CD14-positive monocyte (primary cell): ENCODE measurements at regions not wholly inside any gene's neighbourhood (a gene's known extent, or its start where the extent isn't known, plus 50 kb on each side); places are given as distances from the start of the nearest gene placed in this dataset.
A peak's percentile ranks its signal among the peaks of the same experiment; 100 is the strongest.
"Not testable (repeated sequence)": the region's sequence is repeated elsewhere in the genome, so short reads cannot be mapped to it uniquely, and the experiment has no call there.

Experiments
- DNase-seq, 3 donors: peaks; one replicate each; pipeline ENCODE4 v3.0.0-alpha.2; 2011 to 2022
- H2AFZ ChIP-seq: 2 replicates; pipeline ENCODE4 v1.6.0; 2012; ENCODE audit warnings: mild to moderate bottlenecking, low read depth, low read length, inconsistent platforms; ENCODE audit not compliant: insufficient read depth, poor library complexity, severe bottlenecking
- H3K27ac ChIP-seq, 2 donors: 1 replicate in 1 of 2; 2 replicates in 1 of 2; pipeline ENCODE4 v1.5.1; 2012 to 2013; ENCODE audit warnings: low read length in 2 of 2, control low read depth in 1 of 2, inconsistent platforms in 1 of 2, low read depth in 1 of 2, mild to moderate bottlenecking in 1 of 2
- H3K27me3 ChIP-seq, 2 donors: one replicate each; pipeline versions ENCODE4 v1.6.0 to v1.6.1; 2011 to 2013; ENCODE audit warnings: low read length in 2 of 2; ENCODE audit not compliant: control insufficient read depth in 2 of 2, insufficient read depth in 2 of 2
- H3K36me3 ChIP-seq, 2 donors: replicated peaks in 1 of 2; 1 replicate in 1 of 2; 2 replicates in 1 of 2; pipeline versions ENCODE4 v1.5.1 to v1.6.1; 2012 to 2013; ENCODE audit warnings: low read length in 2 of 2, control low read depth in 1 of 2, inconsistent platforms in 1 of 2, mild to moderate bottlenecking in 1 of 2; ENCODE audit not compliant: insufficient read depth in 2 of 2, control insufficient read depth in 1 of 2
- H3K4me1 ChIP-seq, 2 donors: 1 replicate in 1 of 2; 2 replicates in 1 of 2; pipeline versions ENCODE4 v1.5.1 to v1.6.1; 2012 to 2013; ENCODE audit warnings: low read length in 2 of 2, control low read depth in 1 of 2, inconsistent platforms in 1 of 2, mild to moderate bottlenecking in 1 of 2, moderate library complexity in 1 of 2; ENCODE audit not compliant: insufficient read depth in 2 of 2, control insufficient read depth in 1 of 2
- H3K4me2 ChIP-seq: replicated peaks from 2 replicates; pipeline ENCODE3; 2012; ENCODE audit warnings: low read length, moderate library complexity, mild to moderate bottlenecking; ENCODE audit not compliant: poor library complexity, severe bottlenecking; ENCODE audit errors: extremely low read depth
- H3K4me3 ChIP-seq, 3 experiments: fragments of 200-600 bp in 1 of 3; sonication (generic) in 1 of 3; replicated peaks in 1 of 3; 1 replicate in 2 of 3; 2 replicates in 1 of 3; pipeline ENCODE4 v1.5.1; 2011 to 2013; ENCODE audit warnings: low read length in 3 of 3, mild to moderate bottlenecking in 3 of 3, control low read depth in 2 of 3, low read depth in 2 of 3, inconsistent platforms in 1 of 3, moderate library complexity in 1 of 3
- H3K79me2 ChIP-seq: 2 replicates; pipeline ENCODE4 v1.6.0; 2012; ENCODE audit warnings: mild to moderate bottlenecking, control low read depth, inconsistent platforms, low read length, moderate library complexity; ENCODE audit not compliant: insufficient read depth
- H3K9ac ChIP-seq: 2 replicates; pipeline ENCODE4 v1.6.0; 2017; ENCODE audit warnings: low read length, mild to moderate bottlenecking; ENCODE audit not compliant: insufficient read depth, poor library complexity, severe bottlenecking
- H3K9me3 ChIP-seq, 2 donors: replicated peaks in 1 of 2; 1 replicate in 1 of 2; 2 replicates in 1 of 2; pipeline versions ENCODE4 v1.5.1 to v1.6.1; 2012 to 2013; ENCODE audit warnings: low read length in 2 of 2, control low read depth in 1 of 2; ENCODE audit not compliant: control insufficient read depth in 1 of 2, insufficient read depth in 1 of 2
- H4K20me1 ChIP-seq: 2 replicates; pipeline ENCODE4 v1.6.0; 2012; ENCODE audit warnings: mild to moderate bottlenecking, low read length, control low read depth, moderate library complexity; ENCODE audit not compliant: insufficient read depth
- H3K27ac Mint-ChIP-seq, 7 donors: one replicate each; pipeline ENCODE4 v1.8.0; 2020; ENCODE audit warnings: mild to moderate bottlenecking in 7 of 7, mixed read lengths in 7 of 7, moderate library complexity in 6 of 7, inconsistent platforms in 2 of 7
- H3K27me3 Mint-ChIP-seq, 3 donors: one replicate each; pipeline ENCODE4 v1.8.0; 2021 to 2022; ENCODE audit warnings: low read depth in 3 of 3, mild to moderate bottlenecking in 3 of 3, mixed read lengths in 3 of 3, moderate library complexity in 3 of 3, inconsistent platforms in 1 of 3
- H3K36me3 Mint-ChIP-seq, 2 donors: one replicate each; pipeline ENCODE4 v1.8.0; 2020; ENCODE audit warnings: mixed read lengths in 2 of 2, inconsistent platforms in 1 of 2, mild to moderate bottlenecking in 1 of 2
- H3K4me1 Mint-ChIP-seq: one replicate; pipeline ENCODE4 v1.8.0; 2020; ENCODE audit warnings: mild to moderate bottlenecking, mixed read lengths
- H3K4me3 Mint-ChIP-seq, 2 donors: one replicate each; pipeline ENCODE4 v1.8.0; 2020; ENCODE audit warnings: mild to moderate bottlenecking in 2 of 2, mixed read lengths in 2 of 2, moderate library complexity in 1 of 2
- H3K9me3 Mint-ChIP-seq, 7 donors: one replicate each; pipeline ENCODE4 v1.8.0; 2020 to 2022; ENCODE audit warnings: mixed read lengths in 7 of 7, mild to moderate bottlenecking in 6 of 7, moderate library complexity in 6 of 7, inconsistent platforms in 2 of 7
- WGBS: methylation state at CpG from one replicate; pipeline ENCODE4 v1.1.5; 2013; ENCODE audit warnings: missing lambda C conversion rate; ENCODE audit not compliant: insufficient coverage; 5-methylcytosine and 5-hydroxymethylcytosine counted together
- intact Hi-C, 2 donors: fragments of 100-400 bp; cut with micrococcal nuclease; formaldehyde crosslinking; loops; one replicate each; pipeline versions ENCODE4 v1.15.0 to v1.15.1; 2023
- TF ChIP-seq, protein P1 (sequence below): fragments of 200-600 bp; IDR thresholded peaks from one replicate; pipeline ENCODE4 v1.8.0; 2022; ENCODE audit warnings: antibody characterized with exemption, mild to moderate bottlenecking

DNA sequence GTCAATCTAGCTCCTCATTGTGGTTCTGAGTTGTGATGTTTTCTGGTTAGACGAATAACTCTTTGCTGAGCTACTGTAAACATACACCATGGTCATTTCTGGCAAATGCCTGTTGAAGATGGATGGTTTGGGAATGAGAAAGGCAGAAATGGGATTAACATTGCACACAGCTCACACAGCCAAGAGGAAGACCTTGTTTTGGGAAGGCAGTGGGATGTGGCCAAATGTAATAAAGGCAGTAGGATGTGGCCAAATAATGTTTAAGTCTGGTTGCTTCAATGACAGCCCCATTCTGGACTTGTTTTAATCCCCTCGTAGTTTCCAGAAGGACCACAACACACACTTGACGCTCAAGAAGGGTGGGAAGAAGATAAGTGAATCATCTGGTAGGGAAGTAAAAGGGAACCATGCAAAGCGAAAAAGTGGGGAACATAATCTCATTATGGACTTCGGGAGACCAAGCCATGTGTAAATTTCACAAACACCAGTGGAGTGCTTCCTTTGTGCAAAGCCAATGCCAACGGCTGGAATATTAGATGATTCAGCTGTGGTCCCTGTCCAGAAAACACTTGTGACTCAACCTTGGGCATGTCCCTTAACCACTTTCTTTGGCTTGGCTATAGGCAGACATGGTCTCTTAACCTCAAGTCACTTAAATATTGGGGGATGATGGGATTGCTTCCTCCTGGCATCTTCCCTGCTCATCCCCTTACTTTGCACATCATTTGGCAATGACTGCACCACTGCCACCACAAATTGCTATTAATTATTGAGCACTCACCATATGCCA, 284.4 kb upstream of the CRY1 start:
- Histone ChIP-seq H3K9ac (no peak overlapping the region), H3K79me2 (no peaks in the 10 kb centered on the region), H3K4me1 (peaks cover 20 to 22% of the 10 kb centered on the region in 2 donors), H3K4me3 (no peak overlapping the region), H2AFZ (no peak overlapping the region), H4K20me1 (no peaks in the 10 kb centered on the region), H3K36me3 (no peaks in the 10 kb centered on the region), H3K27ac (no peak overlapping the region), H3K27me3 (no peaks in the 10 kb centered on the region), H3K9me3 (no peaks in the 10 kb centered on the region), H3K4me2 (no peak overlapping the region)
- H3K27ac Mint-ChIP-seq, result peak overlapping the region in 1 of 7 donors; percentile 61
- H3K36me3 Mint-ChIP-seq, result peaks cover 0 to 2% of the 10 kb centered on the region in 2 donors
- H3K9me3 Mint-ChIP-seq, result no peaks in the 10 kb centered on the region
- peaks cover 0 to 3% (median 2%) of the 10 kb centered on the region in 3 donors for H3K27me3 Mint-ChIP-seq
- H3K4me3 Mint-ChIP-seq, result no peak overlapping the region
- intact Hi-C loops, result no loop called here
- 83% methylated on average over 4 of the region's 6 CpGs for WGBS
- no peak for DNase-seq
- H3K4me1 Mint-ChIP-seq, result peaks cover 22% of the 10 kb centered on the region
- TF ChIP-seq, protein P1, sequence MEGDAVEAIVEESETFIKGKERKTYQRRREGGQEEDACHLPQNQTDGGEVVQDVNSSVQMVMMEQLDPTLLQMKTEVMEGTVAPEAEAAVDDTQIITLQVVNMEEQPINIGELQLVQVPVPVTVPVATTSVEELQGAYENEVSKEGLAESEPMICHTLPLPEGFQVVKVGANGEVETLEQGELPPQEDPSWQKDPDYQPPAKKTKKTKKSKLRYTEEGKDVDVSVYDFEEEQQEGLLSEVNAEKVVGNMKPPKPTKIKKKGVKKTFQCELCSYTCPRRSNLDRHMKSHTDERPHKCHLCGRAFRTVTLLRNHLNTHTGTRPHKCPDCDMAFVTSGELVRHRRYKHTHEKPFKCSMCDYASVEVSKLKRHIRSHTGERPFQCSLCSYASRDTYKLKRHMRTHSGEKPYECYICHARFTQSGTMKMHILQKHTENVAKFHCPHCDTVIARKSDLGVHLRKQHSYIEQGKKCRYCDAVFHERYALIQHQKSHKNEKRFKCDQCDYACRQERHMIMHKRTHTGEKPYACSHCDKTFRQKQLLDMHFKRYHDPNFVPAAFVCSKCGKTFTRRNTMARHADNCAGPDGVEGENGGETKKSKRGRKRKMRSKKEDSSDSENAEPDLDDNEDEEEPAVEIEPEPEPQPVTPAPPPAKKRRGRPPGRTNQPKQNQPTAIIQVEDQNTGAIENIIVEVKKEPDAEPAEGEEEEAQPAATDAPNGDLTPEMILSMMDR, result no peak

- Histone ChIP-seq H3K27ac (no peak overlapping the region), H3K36me3 (no peaks in the 10 kb centered on the region), H3K27me3 (no peaks in the 10 kb centered on the region), H4K20me1 (no peaks in the 10 kb centered on the region), H3K9me3 (no peaks in the 10 kb centered on the region), H3K79me2 (no peaks in the 10 kb centered on the region), H3K4me2 (no peak overlapping the region), H3K4me3 (no peak overlapping the region), H3K9ac (no peak overlapping the region), H3K4me1 (peaks cover 12 to 14% of the 10 kb centered on the region in 2 donors), H2AFZ (no peak overlapping the region)
- TF ChIP-seq, protein P1, result no peak
- peaks cover 0 to 3% (median 2%) of the 10 kb centered on the region in 3 donors for H3K27me3 Mint-ChIP-seq
- intact Hi-C loops, result no loop called here
- no peak overlapping the region for H3K4me3 Mint-ChIP-seq
- peaks cover 0 to 2% of the 10 kb centered on the region in 2 donors for H3K36me3 Mint-ChIP-seq
- no peak for DNase-seq
- peaks cover 14% of the 10 kb centered on the region for H3K4me1 Mint-ChIP-seq
- 82% methylated on average over 4 of the region's 4 CpGs for WGBS
- H3K9me3 Mint-ChIP-seq, result no peaks in the 10 kb centered on the region
- no peak overlapping the region for H3K27ac Mint-ChIP-seq
Measured at GRCh38 chr12:107378609-107379008, 285.3 kb upstream of the CRY1 start.

GRCh38 chr12:107379142-107379851, 285.9 kb upstream of the CRY1 start:
- intact Hi-C loops, H3K4me2 ChIP-seq, H3K4me1 Mint-ChIP-seq: not testable (repeated sequence)

More at GRCh38 chr12:107379142-107379851, 285.9 kb upstream of the CRY1 start:
- 96% methylated on average over 4 of the region's 6 CpGs for WGBS
- H2AFZ ChIP-seq, DNase-seq, H3K27ac Mint-ChIP-seq, H3K9ac ChIP-seq, H3K27ac ChIP-seq, H3K4me3 ChIP-seq, H3K9me3 Mint-ChIP-seq, H3K9me3 ChIP-seq, H3K36me3 ChIP-seq, H3K79me2 ChIP-seq, H4K20me1 ChIP-seq, H3K27me3 Mint-ChIP-seq, H3K4me3 Mint-ChIP-seq, H3K4me1 ChIP-seq, H3K27me3 ChIP-seq, H3K36me3 Mint-ChIP-seq: not testable (repeated sequence)
